ENCODE measurements at regions not wholly inside any gene's neighbourhood (a gene's known extent, or its start where the extent isn't known, plus 50 kb on each side); places are given as distances from the start of the nearest gene placed in this dataset.

- H3K4me3 ChIP-seq (ENCODE audit: low read depth, poor library complexity, severe bottlenecking), result no peak overlapping the region
- no peak for DNase-seq (ENCODE audit: low spot score in 2 of 2)
- intact Hi-C loops (cut with DNase I; ENCODE audit: low total_unique reads), result no loop called here
- TF ChIP-seq, protein P1, sequence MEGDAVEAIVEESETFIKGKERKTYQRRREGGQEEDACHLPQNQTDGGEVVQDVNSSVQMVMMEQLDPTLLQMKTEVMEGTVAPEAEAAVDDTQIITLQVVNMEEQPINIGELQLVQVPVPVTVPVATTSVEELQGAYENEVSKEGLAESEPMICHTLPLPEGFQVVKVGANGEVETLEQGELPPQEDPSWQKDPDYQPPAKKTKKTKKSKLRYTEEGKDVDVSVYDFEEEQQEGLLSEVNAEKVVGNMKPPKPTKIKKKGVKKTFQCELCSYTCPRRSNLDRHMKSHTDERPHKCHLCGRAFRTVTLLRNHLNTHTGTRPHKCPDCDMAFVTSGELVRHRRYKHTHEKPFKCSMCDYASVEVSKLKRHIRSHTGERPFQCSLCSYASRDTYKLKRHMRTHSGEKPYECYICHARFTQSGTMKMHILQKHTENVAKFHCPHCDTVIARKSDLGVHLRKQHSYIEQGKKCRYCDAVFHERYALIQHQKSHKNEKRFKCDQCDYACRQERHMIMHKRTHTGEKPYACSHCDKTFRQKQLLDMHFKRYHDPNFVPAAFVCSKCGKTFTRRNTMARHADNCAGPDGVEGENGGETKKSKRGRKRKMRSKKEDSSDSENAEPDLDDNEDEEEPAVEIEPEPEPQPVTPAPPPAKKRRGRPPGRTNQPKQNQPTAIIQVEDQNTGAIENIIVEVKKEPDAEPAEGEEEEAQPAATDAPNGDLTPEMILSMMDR (IDR thresholded peaks at IDR 0.05), result no peak
- TF ChIP-seq POLR2A (IDR thresholded peaks at IDR 0.05), result no peak
- WGBS, 2 donors, result 72 to 74% methylated on average over 6 of the region's 6 CpGs
These were observed 259.6 kb downstream of the TUSC7 start for GRCh38 chr3:116969135-116969534.

DNA sequence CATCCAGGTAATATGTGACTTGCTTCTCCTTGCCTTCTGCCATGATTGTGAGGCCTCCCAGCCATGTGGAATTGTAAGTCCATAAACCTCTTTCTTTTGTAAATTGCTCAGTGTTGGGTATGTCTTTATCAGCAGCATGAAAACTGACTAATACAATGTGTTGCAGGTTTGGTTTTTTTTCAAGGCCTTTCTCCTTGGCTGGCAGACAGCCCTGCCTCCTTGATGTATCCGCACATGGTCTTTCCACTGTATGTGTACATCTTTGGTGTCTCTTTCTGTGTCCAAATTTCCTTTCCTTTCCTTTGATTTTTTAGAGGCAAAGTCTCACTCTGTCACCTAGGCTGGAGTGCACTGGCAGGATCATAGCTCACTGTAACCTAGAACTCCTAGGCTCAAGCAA, 260.1 kb downstream of the TUSC7 start:
- no peak for TF ChIP-seq POLR2A (IDR thresholded peaks at IDR 0.05)
- TF ChIP-seq, protein P1 (IDR thresholded peaks at IDR 0.05), result no peak
- 96% methylated on average over 1 of the region's 1 CpG for WGBS, 2 donors
- DNase-seq (ENCODE audit: low spot score in 2 of 2), result no peak
- intact Hi-C loops (cut with DNase I; ENCODE audit: low total_unique reads), result no loop called here
- H3K4me3 ChIP-seq (ENCODE audit: low read depth, poor library complexity, severe bottlenecking), result no peak overlapping the region

GRCh38 chr3:116971531-116971930, 262.0 kb downstream of the TUSC7 start:
- no peak for DNase-seq (ENCODE audit: low spot score in 2 of 2)
- no peak overlapping the region for H3K4me3 ChIP-seq (ENCODE audit: low read depth, poor library complexity, severe bottlenecking)
- intact Hi-C loops (cut with DNase I; ENCODE audit: low total_unique reads), result no loop called here
- TF ChIP-seq, protein P1 (IDR thresholded peaks at IDR 0.05), result no peak
- no peak for TF ChIP-seq POLR2A (IDR thresholded peaks at IDR 0.05)
- WGBS, 2 donors, result 47 to 54% methylated on average over 4 of the region's 4 CpGs

DNA sequence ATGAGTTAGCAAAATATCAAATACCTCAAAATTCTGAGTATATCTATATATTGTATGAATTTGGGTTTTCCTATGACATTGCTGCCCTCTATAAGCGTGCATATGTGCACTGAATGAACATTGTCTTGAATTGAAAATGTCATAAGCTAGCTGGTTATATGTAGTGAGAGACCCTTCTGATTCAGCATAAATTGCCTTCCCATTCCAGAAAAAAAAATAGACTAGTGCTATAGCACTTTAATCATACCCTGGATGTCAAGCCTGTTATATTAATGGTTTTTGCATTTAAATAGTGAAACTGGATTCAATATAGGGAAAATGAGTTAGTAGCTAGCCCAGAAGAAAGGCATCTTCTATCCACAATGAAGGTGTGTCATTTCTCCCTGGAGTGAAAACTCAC, 265.1 kb downstream of the TUSC7 start:
- no peak for DNase-seq (ENCODE audit: low spot score in 2 of 2)
- 84 to 93% methylated on average over 1 of the region's 1 CpG for WGBS, 2 donors
- no peak for TF ChIP-seq POLR2A (IDR thresholded peaks at IDR 0.05)
- TF ChIP-seq, protein P1 (IDR thresholded peaks at IDR 0.05), result no peak
- intact Hi-C loops (cut with DNase I; ENCODE audit: low total_unique reads), result no loop called here
- no peak overlapping the region for H3K4me3 ChIP-seq (ENCODE audit: low read depth, poor library complexity, severe bottlenecking)

- intact Hi-C loops (cut with DNase I; ENCODE audit: low total_unique reads), result no loop called here
- 65 to 71% methylated on average over 1 of the region's 1 CpG for WGBS, 2 donors
- no peak overlapping the region for H3K4me3 ChIP-seq (ENCODE audit: low read depth, poor library complexity, severe bottlenecking)
- no peak for DNase-seq (ENCODE audit: low spot score in 2 of 2)
- no peak for TF ChIP-seq POLR2A (IDR thresholded peaks at IDR 0.05)
- TF ChIP-seq, protein P1 (IDR thresholded peaks at IDR 0.05), result no peak
These were observed 267.9 kb downstream of the TUSC7 start for GRCh38 chr3:116977441-116977840.

DNA sequence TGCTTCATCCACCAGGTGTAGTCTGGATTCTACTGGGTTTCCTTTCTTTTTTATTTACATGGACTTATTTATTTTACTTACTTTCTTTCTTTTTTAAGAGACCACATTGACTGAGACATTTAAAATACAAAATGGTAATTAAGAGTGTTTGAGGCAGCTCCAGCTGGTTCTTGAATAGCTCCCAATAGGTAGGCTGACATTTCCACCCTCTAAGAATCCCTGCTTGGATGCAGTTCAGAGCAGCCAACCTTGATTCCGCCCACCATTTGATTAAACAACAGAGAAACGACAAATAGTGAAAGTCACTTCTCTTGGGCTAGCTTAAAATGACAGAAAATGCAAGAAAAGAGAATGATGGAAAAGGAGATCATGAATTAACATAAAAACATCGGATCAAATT, 270.5 kb downstream of the TUSC7 start:
- intact Hi-C loops (cut with DNase I; ENCODE audit: low total_unique reads), result no loop called here
- no peak overlapping the region for H3K4me3 ChIP-seq (ENCODE audit: low read depth, poor library complexity, severe bottlenecking)
- no peak for TF ChIP-seq POLR2A (IDR thresholded peaks at IDR 0.05)
- TF ChIP-seq, protein P1 (IDR thresholded peaks at IDR 0.05), result no peak
- 46 to 62% methylated on average over 3 of the region's 3 CpGs for WGBS, 2 donors
- DNase-seq (ENCODE audit: low spot score in 2 of 2), result no peak

Measured in lower leg skin (tissue), 4 donors.